Lower lobe of right lung (tissue), 2 donors: ENCODE measurements at regions not wholly inside any gene's neighbourhood (a gene's known extent, or its start where the extent isn't known, plus 50 kb on each side); places are given as distances from the start of the nearest gene placed in this dataset.

Experiments
- ATAC-seq, 2 donors: fragments of 200-7000 bp; cut with Tn5 transposase; one replicate each; pipeline ENCODE4 v1.9.1; 2020 to 2022; ENCODE audit warnings: mild to moderate bottlenecking in 2 of 2, moderate library complexity in 2 of 2
- DNase-seq: peaks from one replicate; pipeline ENCODE4 v3.0.0-alpha.2; 2020
- H3K27ac ChIP-seq: fragments of 200-600 bp; one replicate; pipeline ENCODE4 v1.8.0; 2022
- H3K27me3 ChIP-seq: fragments of 200-600 bp; one replicate; pipeline ENCODE4 v1.8.0; 2022; ENCODE audit warnings: low read depth
- H3K36me3 ChIP-seq: fragments of 200-600 bp; one replicate; pipeline ENCODE4 v1.8.0; 2022; ENCODE audit warnings: mild to moderate bottlenecking
- H3K4me1 ChIP-seq: fragments of 200-600 bp; one replicate; pipeline ENCODE4 v1.8.0; 2022
- H3K4me3 ChIP-seq: fragments of 200-600 bp; one replicate; pipeline ENCODE4 v1.8.0; 2022; ENCODE audit warnings: mild to moderate bottlenecking
- H3K9me3 ChIP-seq: fragments of 200-600 bp; one replicate; pipeline ENCODE4 v1.8.0; 2022
- CTCF ChIP-seq: fragments of 200-600 bp; IDR thresholded peaks from one replicate; pipeline ENCODE4 v1.8.0; 2022; ENCODE audit warnings: antibody characterized with exemption, mild to moderate bottlenecking
- intact Hi-C: fragments of 100-400 bp; cut with DNase I; formaldehyde crosslinking; loops from one replicate; pipeline ENCODE4 v1.11.0; 2022
- donor health status: DM: no; HTN: yes; CAD: no; lungs with severe emphysema.

DNA sequence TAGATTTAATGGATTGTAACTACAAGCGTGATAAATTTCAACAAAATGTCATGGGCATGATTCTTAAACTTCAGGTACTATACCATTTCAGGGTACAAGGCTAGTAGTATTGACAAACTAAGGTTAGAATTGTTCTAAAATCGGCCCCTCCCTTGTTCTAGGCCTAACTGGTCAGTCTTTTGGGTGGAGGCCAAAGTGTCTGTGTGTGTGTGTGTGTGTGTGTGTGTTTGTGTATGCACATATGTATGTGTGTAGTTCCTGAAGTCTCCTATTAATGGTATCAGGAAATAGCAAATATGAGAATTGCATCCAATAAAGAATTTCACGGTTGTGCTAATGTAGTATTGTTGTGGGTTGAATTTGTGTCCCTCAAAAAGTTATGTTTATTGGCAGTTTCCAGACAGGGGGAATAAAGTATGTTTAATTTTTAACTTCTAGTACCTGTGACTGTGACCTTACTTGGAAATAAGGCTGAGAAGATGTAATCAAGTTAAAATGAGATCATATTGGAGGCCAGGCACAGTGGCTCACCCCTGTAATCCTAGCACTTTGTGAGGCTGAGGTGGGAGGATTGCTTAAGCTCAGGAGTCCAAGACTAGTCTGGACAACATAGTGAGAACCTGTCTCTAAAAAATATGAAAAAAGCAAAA is 119.2 kb downstream of the KLF5 start:
- H3K4me1 ChIP-seq: no peaks in the 10 kb centered on the region
- DNase-seq: no peak
- no peak overlapping the region for H3K4me3 ChIP-seq
- no peaks in the 10 kb centered on the region for H3K9me3 ChIP-seq
- intact Hi-C loops: no loop called here
- H3K27me3 ChIP-seq: no peaks in the 10 kb centered on the region
- no peaks in the 10 kb centered on the region for H3K36me3 ChIP-seq
- no peak for ATAC-seq
- no peak overlapping the region for H3K27ac ChIP-seq
- TF ChIP-seq CTCF: no peak

DNA sequence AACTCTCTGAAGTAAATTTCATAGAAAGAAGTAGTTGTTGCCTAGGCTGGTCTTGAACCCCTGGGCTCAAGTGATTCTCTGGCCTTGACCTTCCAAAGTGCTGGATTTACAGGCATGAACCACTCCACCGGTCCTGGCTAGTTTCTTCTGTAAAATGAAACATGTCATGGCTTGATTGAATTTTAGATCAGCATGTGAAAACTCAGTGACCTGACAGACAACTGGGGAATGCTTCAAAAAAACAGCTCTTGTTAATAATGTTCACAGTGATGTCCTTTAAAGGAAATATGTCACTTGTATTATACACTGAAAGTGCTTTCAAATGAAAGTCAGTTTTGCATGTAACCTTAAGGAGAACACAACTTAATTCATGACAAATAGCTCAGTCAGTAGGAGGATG is 118.2 kb downstream of the KLF5 start:
- DNase-seq: no peak
- intact Hi-C loops: no loop called here

GRCh38 chr13:73174521-73175010 is 115.8 kb downstream of the KLF5 start:
- DNase-seq: no peak
- Histone ChIP-seq H3K27me3 (no peaks in the 10 kb centered on the region), H3K36me3 (no peaks in the 10 kb centered on the region), H3K4me1 (no peaks in the 10 kb centered on the region), H3K4me3 (no peak overlapping the region), H3K27ac (no peak overlapping the region), H3K9me3 (no peaks in the 10 kb centered on the region)
- no peak for TF ChIP-seq CTCF
- ATAC-seq: no peak
- intact Hi-C loops: no loop called here

More for the DNA sequence above, 118.2 kb downstream of the KLF5 start:
- no peak for ATAC-seq
- no peak overlapping the region for H3K27ac ChIP-seq
- no peak overlapping the region for H3K4me3 ChIP-seq
- H3K4me1 ChIP-seq: no peaks in the 10 kb centered on the region
- H3K27me3 ChIP-seq: no peaks in the 10 kb centered on the region
- TF ChIP-seq CTCF: no peak
- H3K36me3 ChIP-seq: no peaks in the 10 kb centered on the region
- no peaks in the 10 kb centered on the region for H3K9me3 ChIP-seq

GRCh38 chr13:73173279-73173811 is 114.5 kb downstream of the KLF5 start:
- no peak for ATAC-seq
- Histone ChIP-seq H3K4me1 (no peaks in the 10 kb centered on the region), H3K27me3 (no peaks in the 10 kb centered on the region), H3K36me3 (no peaks in the 10 kb centered on the region), H3K27ac (no peak overlapping the region), H3K4me3 (no peak overlapping the region), H3K9me3 (no peaks in the 10 kb centered on the region)
- intact Hi-C loops: no loop called here
- TF ChIP-seq CTCF: no peak
- DNase-seq: no peak

DNA sequence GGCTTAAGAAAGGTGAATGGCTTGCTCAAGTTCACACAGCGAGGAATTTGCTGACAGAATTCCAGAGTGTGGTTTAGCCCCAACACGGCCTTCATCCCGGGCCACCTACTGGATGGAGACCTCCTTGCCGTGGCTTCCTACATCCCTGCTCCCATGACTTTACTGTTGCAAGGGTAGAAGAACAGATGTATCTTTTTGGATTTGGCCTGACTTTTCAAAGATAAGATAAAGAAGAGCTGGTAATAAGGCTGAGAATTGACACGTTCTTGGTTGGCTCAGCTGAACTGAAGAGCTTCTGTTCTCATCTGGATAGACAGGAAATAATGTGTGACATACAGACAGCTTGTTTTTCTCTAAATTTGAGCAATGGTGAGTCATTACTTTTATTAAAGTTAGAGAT is 113.1 kb downstream of the KLF5 start:
- Histone ChIP-seq H3K4me3 (no peak overlapping the region), H3K4me1 (no peaks in the 10 kb centered on the region), H3K36me3 (no peaks in the 10 kb centered on the region), H3K9me3 (no peaks in the 10 kb centered on the region), H3K27ac (no peak overlapping the region), H3K27me3 (no peaks in the 10 kb centered on the region)
- intact Hi-C loops: no loop called here
- TF ChIP-seq CTCF: no peak
- ATAC-seq: no peak
- no peak for DNase-seq
